Hematopoietic multipotent progenitor cell treated with erythropoietin and hydrocortisone succinate and interleukin-3 and kit ligand, for 8 days (in vitro differentiated cells): ENCODE measurements at regions not wholly inside any gene's neighbourhood (a gene's known extent, or its start where the extent isn't known, plus 50 kb on each side); places are given as distances from the start of the nearest gene placed in this dataset.
"Not testable (repeated sequence)": the region's sequence is repeated elsewhere in the genome, so short reads cannot be mapped to it uniquely, and the experiment has no call there.

Source experiments
- DNase-seq: peaks from one replicate; pipeline ENCODE4 v3.0.0-alpha.2; 2015

GRCh38 chr12:27861428-27862167, 81.6 kb upstream of the MANSC4 start:
- DNase-seq, result no peak

GRCh38 chr12:27859648-27860047, 79.6 kb upstream of the MANSC4 start:
- no peak for DNase-seq

- DNase-seq, result not testable (repeated sequence)
Observed at GRCh38 chr12:27857006-27857405, 77.0 kb upstream of the MANSC4 start.

GRCh38 chr12:27852742-27853141, 72.7 kb upstream of the MANSC4 start:
- DNase-seq, result peak; percentile 65
